Keratinocyte (primary cell): ENCODE measurements at regions not wholly inside any gene's neighbourhood (a gene's known extent, or its start where the extent isn't known, plus 50 kb on each side); places are given as distances from the start of the nearest gene placed in this dataset.
A peak's percentile ranks its signal among the peaks of the same experiment; 100 is the strongest.

Experiments
- DNase-seq: peaks from one replicate; pipeline ENCODE4 v3.0.0-alpha.2; 2011; ENCODE audit warnings: low read depth, missing footprints, low spot score
- FAIRE-seq: peaks from 2 replicates; lab custom pipeline; 2011; peaks lifted over from hg19 to GRCh38; lab: Jason Lieb, UNC
- H2AFZ ChIP-seq: 2 replicates; pipeline ENCODE4 v1.6.0; 2012; ENCODE audit warnings: low read length, control low read depth, inconsistent platforms; ENCODE audit not compliant: control insufficient read depth
- H3K27ac ChIP-seq: 2 replicates; pipeline ENCODE4 v1.5.1; 2011; ENCODE audit warnings: low read length; ENCODE audit not compliant: control insufficient read depth, insufficient read depth
- H3K27me3 ChIP-seq: 3 replicates; pipeline ENCODE4 v1.6.0; 2011; ENCODE audit warnings: low read length; ENCODE audit not compliant: control insufficient read depth, insufficient read depth; ENCODE audit errors: extremely low read depth
- H3K36me3 ChIP-seq, 2 experiments: 2 replicates in 1 of 2; 3 replicates in 1 of 2; pipeline ENCODE4 v1.5.1; 2011; ENCODE audit warnings: low read length in 2 of 2, mild to moderate bottlenecking in 1 of 2; ENCODE audit not compliant: control insufficient read depth in 2 of 2, insufficient read depth in 2 of 2; ENCODE audit errors: extremely low read depth in 1 of 2
- H3K4me1 ChIP-seq: 3 replicates; pipeline ENCODE4 v1.5.1; 2011; ENCODE audit warnings: low read length; ENCODE audit not compliant: control insufficient read depth, insufficient read depth; ENCODE audit errors: extremely low read depth
- H3K4me2 ChIP-seq: 3 replicates; pipeline ENCODE4 v1.6.0; 2011; ENCODE audit warnings: low read depth, low read length; ENCODE audit not compliant: control insufficient read depth, insufficient read depth; ENCODE audit errors: extremely low read depth
- H3K4me3 ChIP-seq, 3 experiments: fragments of 200-600 bp in 1 of 3; sonication (generic) in 1 of 3; 2 replicates in 2 of 3; 3 replicates in 1 of 3; pipeline ENCODE4 v1.5.1; 2011 to 2016; ENCODE audit warnings: low read length in 3 of 3, mild to moderate bottlenecking in 3 of 3, control low read depth in 2 of 3, inconsistent platforms in 1 of 3, low read depth in 1 of 3, mixed read lengths in 1 of 3, mixed run types in 1 of 3, moderate library complexity in 1 of 3; ENCODE audit not compliant: control insufficient read depth in 2 of 3, insufficient read depth in 2 of 3; ENCODE audit errors: extremely low read depth in 1 of 3
- H3K79me2 ChIP-seq: 2 replicates; pipeline ENCODE4 v1.6.0; 2012; ENCODE audit warnings: low read length; ENCODE audit not compliant: control insufficient read depth, insufficient read depth
- H3K9ac ChIP-seq: 3 replicates; pipeline ENCODE4 v1.6.0; 2011; ENCODE audit warnings: low read length; ENCODE audit not compliant: control insufficient read depth, insufficient read depth; ENCODE audit errors: extremely low read depth
- H3K9me1 ChIP-seq: 3 replicates; pipeline ENCODE4 v1.6.0; 2011; ENCODE audit warnings: low read length; ENCODE audit not compliant: control insufficient read depth, insufficient read depth; ENCODE audit errors: extremely low read depth
- H3K9me3 ChIP-seq: 2 replicates; pipeline ENCODE4 v1.5.1; 2012; ENCODE audit warnings: low read depth, low read length; ENCODE audit not compliant: control insufficient read depth
- H4K20me1 ChIP-seq: 3 replicates; pipeline ENCODE4 v1.6.0; 2011; ENCODE audit warnings: low read length; ENCODE audit not compliant: control insufficient read depth, insufficient read depth; ENCODE audit errors: extremely low read depth
- EZH2 ChIP-seq: IDR thresholded peaks from one replicate; pipeline ENCODE4 v1.6.1; 2012; ENCODE audit warnings: inconsistent platforms, mild to moderate bottlenecking, low read length, moderate library complexity
- dilution Hi-C: fragments of 300-500 bp; cut with MboI; formaldehyde crosslinking; loops from one replicate; pipeline ENCODE4 v1.7.0; 2020; ENCODE audit warnings: low sequenced_read_pairs; ENCODE audit not compliant: extremely low pct_ligation_motif_present
- TF ChIP-seq, protein P1 (sequence below), 3 experiments: IDR thresholded peaks in 1 of 3; conservative IDR thresholded peaks in 1 of 3; optimal IDR thresholded peaks in 1 of 3; 2 replicates in 2 of 3; 3 replicates in 1 of 3; pipeline versions ENCODE3 to v1.5.1; 2011; ENCODE audit warnings: low read length in 3 of 3, mild to moderate bottlenecking in 3 of 3, moderate library complexity in 2 of 3, control low read depth in 1 of 3, inconsistent platforms in 1 of 3; ENCODE audit not compliant: insufficient read depth in 2 of 3; ENCODE audit errors: extremely low read depth in 1 of 3

DNA sequence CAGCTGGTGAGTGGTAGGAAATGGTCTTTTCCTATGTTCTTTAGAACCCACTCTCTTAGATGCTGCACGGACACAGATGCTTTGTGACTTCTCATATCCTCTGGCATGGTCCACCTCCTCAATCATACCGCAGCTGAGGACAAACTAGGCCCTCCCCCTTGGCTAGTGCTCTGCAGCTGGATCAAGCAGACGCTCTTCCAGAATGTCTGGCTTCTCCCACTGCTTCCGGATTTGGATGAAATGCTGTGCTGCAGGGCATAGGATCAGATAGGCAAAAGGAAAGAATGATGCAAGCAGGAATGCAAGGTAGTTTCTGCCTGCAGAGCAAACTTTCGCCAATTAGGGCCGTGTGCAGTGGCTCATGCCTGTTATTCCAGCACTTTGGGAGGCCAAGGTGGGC, 75.7 kb upstream of the SLC4A7 start:
- peak; percentile 85 for DNase-seq
- Histone ChIP-seq H3K9me3 (no peaks in the 10 kb centered on the region), H3K36me3 (no peaks in the 10 kb centered on the region), H3K4me1 (peaks cover 9% of the 10 kb centered on the region), H3K79me2 (no peaks in the 10 kb centered on the region), H4K20me1 (no peaks in the 10 kb centered on the region), H3K9ac (no peak overlapping the region), H3K4me3 (no peak overlapping the region), H3K4me2 (no peak overlapping the region), H3K27me3 (no peaks in the 10 kb centered on the region), H3K27ac (no peak overlapping the region), H3K9me1 (no peaks in the 10 kb centered on the region), H2AFZ (peak overlapping the region; percentile 0)
- dilution Hi-C loops = no loop called here
- FAIRE-seq = no peak
- no peak for TF ChIP-seq EZH2
- TF ChIP-seq, protein P1, sequence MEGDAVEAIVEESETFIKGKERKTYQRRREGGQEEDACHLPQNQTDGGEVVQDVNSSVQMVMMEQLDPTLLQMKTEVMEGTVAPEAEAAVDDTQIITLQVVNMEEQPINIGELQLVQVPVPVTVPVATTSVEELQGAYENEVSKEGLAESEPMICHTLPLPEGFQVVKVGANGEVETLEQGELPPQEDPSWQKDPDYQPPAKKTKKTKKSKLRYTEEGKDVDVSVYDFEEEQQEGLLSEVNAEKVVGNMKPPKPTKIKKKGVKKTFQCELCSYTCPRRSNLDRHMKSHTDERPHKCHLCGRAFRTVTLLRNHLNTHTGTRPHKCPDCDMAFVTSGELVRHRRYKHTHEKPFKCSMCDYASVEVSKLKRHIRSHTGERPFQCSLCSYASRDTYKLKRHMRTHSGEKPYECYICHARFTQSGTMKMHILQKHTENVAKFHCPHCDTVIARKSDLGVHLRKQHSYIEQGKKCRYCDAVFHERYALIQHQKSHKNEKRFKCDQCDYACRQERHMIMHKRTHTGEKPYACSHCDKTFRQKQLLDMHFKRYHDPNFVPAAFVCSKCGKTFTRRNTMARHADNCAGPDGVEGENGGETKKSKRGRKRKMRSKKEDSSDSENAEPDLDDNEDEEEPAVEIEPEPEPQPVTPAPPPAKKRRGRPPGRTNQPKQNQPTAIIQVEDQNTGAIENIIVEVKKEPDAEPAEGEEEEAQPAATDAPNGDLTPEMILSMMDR (optimal IDR thresholded peaks at IDR 0.05 in 1 of 3, IDR thresholded peaks at IDR 0.05 in 1 of 3, conservative IDR thresholded peaks at IDR 0.05 in 1 of 3; ENCODE audit: extremely low read depth in 1 of 3, insufficient read depth in 2 of 3, low read length in 3 of 3) = no peak

DNA sequence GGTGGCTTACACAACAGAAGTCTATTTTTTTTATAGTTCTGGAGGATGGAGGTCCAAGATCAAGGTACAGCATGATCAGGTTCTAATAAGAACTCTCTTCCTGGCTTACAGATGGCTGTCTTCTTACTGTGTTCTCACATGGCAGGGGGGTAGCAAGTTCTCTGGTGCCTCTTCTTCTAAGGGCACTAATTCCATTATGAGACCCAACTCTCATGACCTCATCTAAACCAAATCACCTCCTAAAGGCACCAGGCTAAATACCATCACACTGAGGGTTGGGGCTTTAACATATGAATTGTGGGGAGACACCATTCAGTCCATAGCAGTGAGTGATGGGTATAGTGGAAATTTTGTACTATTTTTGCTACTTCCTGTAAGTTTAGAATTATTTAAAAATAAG, 75.2 kb upstream of the SLC4A7 start:
- Histone ChIP-seq H4K20me1 (no peaks in the 10 kb centered on the region), H3K4me2 (no peak overlapping the region), H3K9me1 (no peaks in the 10 kb centered on the region), H3K79me2 (no peaks in the 10 kb centered on the region), H3K36me3 (no peaks in the 10 kb centered on the region), H3K9me3 (no peaks in the 10 kb centered on the region), H2AFZ (no peak overlapping the region), H3K4me1 (peaks cover 9% of the 10 kb centered on the region), H3K27me3 (no peaks in the 10 kb centered on the region), H3K4me3 (no peak overlapping the region), H3K27ac (no peak overlapping the region), H3K9ac (no peak overlapping the region)
- dilution Hi-C loops = no loop called here
- TF ChIP-seq EZH2 = no peak
- TF ChIP-seq, protein P1 (optimal IDR thresholded peaks at IDR 0.05 in 1 of 3, IDR thresholded peaks at IDR 0.05 in 1 of 3, conservative IDR thresholded peaks at IDR 0.05 in 1 of 3; ENCODE audit: extremely low read depth in 1 of 3, insufficient read depth in 2 of 3, low read length in 3 of 3) = no peak
- FAIRE-seq (no peak), DNase-seq (no peak)
